Ascending aorta (tissue), 2 donors: ENCODE measurements at regions not wholly inside any gene's neighbourhood (a gene's known extent, or its start where the extent isn't known, plus 50 kb on each side); places are given as distances from the start of the nearest gene placed in this dataset.

Experiments used
- DNase-seq, 2 donors: peaks; one replicate each; pipeline ENCODE4 v3.0.0-alpha.2; 2019; ENCODE audit warnings: low spot score in 2 of 2
- H3K27ac ChIP-seq, 2 donors: fragments of 200-600 bp; sonication (generic); one replicate each; pipeline ENCODE4 v1.5.1; 2016 to 2017; ENCODE audit warnings: mild to moderate bottlenecking in 1 of 2
- H3K27me3 ChIP-seq: fragments of 200-600 bp; sonication (generic); one replicate; pipeline ENCODE4 v1.5.1; 2017
- H3K36me3 ChIP-seq, 2 donors: fragments of 200-600 bp; sonication (generic); one replicate each; pipeline ENCODE4 v1.5.1; 2016
- H3K4me1 ChIP-seq, 2 donors: fragments of 200-600 bp; sonication (generic); one replicate each; pipeline ENCODE4 v1.5.1; 2016 to 2017; ENCODE audit warnings: mild to moderate bottlenecking in 1 of 2
- H3K4me3 ChIP-seq, 2 donors: fragments of 200-600 bp; sonication (generic); one replicate each; pipeline ENCODE4 v1.5.1; 2016 to 2017; ENCODE audit warnings: mild to moderate bottlenecking in 1 of 2
- H3K9me3 ChIP-seq, 2 donors: fragments of 200-600 bp; sonication (generic); one replicate each; pipeline ENCODE4 v1.5.1; 2016
- intact Hi-C: fragments of 100-400 bp; cut with DNase I; formaldehyde crosslinking; loops from one replicate; pipeline ENCODE4 v1.15.1; 2023
- TF ChIP-seq, protein P1 (sequence below), 3 experiments: fragments of 200-600 bp in 2 of 3; fragments of 450-650 bp in 1 of 3; sonication (generic) in 2 of 3; IDR thresholded peaks; one replicate each; pipeline ENCODE4 v1.5.1; 2016 to 2019; ENCODE audit warnings: antibody characterized with exemption in 3 of 3, mild to moderate bottlenecking in 1 of 3, moderate library complexity in 1 of 3

DNA sequence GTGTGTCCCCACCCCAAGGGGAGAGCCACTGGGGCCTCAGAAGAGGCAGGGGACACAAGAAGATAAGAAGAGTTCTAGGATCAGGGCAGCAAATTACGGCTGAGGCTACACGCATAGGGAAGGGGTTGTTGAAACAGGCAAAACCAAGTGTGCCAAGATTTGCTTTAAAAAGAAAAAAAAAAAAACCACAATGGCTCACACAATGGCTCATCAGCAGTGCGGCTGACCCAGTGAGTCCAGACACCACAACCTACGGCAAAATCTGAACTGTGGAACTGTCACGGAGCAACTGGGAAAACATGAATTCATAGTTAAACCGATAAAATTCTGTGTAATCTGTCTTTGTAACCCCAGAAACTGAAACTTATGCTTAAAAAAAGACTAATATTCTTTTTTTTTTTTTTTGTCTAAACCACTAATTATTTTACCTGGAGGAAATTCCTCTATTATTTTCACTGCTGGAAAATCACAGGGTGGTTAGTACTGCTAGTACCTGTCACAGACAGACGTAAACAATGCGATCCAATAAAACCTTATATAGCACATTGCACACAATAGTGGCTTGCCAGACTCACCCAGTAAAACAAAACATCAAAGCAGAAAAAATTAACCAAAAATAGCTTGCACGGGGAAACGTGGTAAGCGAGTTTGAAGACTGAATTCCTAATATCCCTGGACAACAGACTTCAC, 325.4 kb upstream of the TSHZ3 start:
- DNase-seq: no peak
- Histone ChIP-seq H3K36me3 (no peaks in the 10 kb centered on the region), H3K27ac (no peak overlapping the region), H3K9me3 (no peaks in the 10 kb centered on the region), H3K4me3 (no peak overlapping the region), H3K27me3 (no peaks in the 10 kb centered on the region), H3K4me1 (no peaks in the 10 kb centered on the region)
- TF ChIP-seq, protein P1, sequence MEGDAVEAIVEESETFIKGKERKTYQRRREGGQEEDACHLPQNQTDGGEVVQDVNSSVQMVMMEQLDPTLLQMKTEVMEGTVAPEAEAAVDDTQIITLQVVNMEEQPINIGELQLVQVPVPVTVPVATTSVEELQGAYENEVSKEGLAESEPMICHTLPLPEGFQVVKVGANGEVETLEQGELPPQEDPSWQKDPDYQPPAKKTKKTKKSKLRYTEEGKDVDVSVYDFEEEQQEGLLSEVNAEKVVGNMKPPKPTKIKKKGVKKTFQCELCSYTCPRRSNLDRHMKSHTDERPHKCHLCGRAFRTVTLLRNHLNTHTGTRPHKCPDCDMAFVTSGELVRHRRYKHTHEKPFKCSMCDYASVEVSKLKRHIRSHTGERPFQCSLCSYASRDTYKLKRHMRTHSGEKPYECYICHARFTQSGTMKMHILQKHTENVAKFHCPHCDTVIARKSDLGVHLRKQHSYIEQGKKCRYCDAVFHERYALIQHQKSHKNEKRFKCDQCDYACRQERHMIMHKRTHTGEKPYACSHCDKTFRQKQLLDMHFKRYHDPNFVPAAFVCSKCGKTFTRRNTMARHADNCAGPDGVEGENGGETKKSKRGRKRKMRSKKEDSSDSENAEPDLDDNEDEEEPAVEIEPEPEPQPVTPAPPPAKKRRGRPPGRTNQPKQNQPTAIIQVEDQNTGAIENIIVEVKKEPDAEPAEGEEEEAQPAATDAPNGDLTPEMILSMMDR (IDR thresholded peaks at IDR 0.05): no peak
- intact Hi-C loops: no loop called here

DNA sequence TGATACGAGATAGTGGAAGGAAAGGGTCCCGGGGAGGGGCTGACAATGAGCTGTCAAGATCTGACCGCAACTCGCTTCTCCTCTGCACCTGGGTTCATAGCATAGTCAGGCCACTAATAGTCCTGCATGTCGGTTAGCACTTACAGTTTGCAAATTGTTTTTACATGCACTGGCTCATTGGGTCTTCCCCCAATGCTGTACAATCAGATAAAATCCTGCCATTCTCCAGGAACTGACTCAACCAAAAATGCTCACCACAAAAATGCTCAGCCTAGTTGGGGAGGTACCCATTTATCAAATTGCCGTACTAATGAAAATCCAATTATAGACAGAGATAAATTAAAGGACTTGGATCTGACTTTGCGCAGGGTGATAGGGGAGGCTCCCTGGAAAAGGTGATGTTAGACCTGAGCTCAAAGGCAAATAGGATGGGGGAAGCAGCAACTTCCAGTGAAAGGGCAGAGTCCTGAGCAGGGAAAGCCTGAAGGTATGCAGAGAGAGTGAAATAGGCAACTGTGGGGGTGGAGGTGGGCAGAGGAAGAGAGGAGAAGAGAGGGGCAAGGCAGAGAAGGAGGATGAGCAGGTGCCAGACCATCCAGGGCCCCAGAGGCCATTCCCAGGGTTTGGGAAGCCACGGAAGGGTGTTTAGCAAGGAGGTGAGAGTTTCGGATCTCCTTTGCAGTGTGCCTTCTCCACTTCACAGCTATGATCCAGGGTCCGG, 326.1 kb upstream of the TSHZ3 start:
- Histone ChIP-seq H3K4me3 (no peak overlapping the region), H3K4me1 (no peaks in the 10 kb centered on the region), H3K36me3 (no peaks in the 10 kb centered on the region), H3K27me3 (no peaks in the 10 kb centered on the region), H3K27ac (no peak overlapping the region), H3K9me3 (no peaks in the 10 kb centered on the region)
- TF ChIP-seq, protein P1 (IDR thresholded peaks at IDR 0.05): no peak
- intact Hi-C loops: no loop called here
- no peak for DNase-seq

DNA sequence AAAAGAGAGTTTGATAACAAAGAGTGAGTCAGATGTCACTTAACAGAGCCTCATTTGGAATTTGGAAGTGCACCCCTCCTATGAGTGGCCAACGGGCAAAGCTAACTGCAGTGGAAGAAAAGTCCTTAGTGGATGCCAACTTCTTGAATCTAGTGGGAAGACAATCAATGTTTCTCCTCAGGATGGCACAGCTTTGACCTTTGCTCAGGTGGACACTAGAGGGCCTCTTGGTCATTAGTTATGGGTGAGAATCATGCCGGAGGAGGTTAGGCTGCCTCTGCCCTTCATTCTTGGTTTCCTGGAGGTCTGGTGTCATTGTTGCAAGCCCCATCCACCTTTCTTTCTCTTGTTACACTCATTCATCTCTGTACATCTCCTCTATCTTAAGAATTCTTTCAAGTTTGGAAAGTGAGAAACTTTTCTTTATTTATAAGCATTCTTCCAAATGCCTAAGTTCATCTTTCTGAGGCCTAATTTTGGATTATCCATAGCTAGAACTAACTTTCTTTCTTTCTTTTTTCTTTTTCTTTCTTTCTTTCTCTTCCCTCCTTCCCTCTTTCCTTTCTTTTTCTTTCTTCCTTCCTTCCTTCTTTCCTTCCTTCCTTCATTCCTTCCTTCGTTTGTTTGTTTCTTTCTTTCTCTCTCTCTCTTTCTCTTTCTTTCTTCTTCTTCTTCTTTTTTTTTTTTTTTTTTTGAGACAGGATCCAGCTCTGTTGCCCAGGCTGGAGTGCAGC, 327.2 kb upstream of the TSHZ3 start:
- intact Hi-C loops: no loop called here
- Histone ChIP-seq H3K4me1 (no peaks in the 10 kb centered on the region), H3K9me3 (no peaks in the 10 kb centered on the region)

DNA sequence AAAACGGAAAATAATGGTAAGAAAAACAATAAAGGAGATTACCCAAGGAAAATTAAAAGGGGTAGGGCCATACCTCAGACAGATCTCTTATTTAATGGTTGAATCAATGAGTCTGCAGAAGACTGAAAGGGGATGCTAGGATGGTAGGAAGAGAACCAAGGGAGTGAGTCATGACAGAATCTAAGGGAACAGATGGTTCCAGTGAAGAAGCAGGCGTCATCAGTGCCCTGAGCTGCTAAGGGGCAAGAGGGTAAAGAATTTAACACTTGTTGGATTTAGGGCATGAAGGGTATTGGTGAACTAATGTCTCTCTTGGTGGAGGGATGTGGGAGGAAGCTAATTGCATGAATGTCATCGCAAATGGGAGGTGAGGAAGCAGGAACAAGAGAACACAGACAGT, 329.2 kb upstream of the TSHZ3 start:
- DNase-seq: no peak
- Histone ChIP-seq H3K4me1 (no peaks in the 10 kb centered on the region), H3K27me3 (no peaks in the 10 kb centered on the region), H3K9me3 (no peaks in the 10 kb centered on the region), H3K36me3 (no peaks in the 10 kb centered on the region), H3K4me3 (no peak overlapping the region), H3K27ac (no peak overlapping the region)
- intact Hi-C loops: no loop called here
- TF ChIP-seq, protein P1 (IDR thresholded peaks at IDR 0.05): no peak

More for the DNA sequence above, 327.2 kb upstream of the TSHZ3 start:
- Histone ChIP-seq H3K27ac (no peak overlapping the region), H3K4me3 (no peak overlapping the region), H3K27me3 (no peaks in the 10 kb centered on the region), H3K36me3 (no peaks in the 10 kb centered on the region)
- TF ChIP-seq, protein P1 (IDR thresholded peaks at IDR 0.05): no peak
- DNase-seq: no peak

DNA sequence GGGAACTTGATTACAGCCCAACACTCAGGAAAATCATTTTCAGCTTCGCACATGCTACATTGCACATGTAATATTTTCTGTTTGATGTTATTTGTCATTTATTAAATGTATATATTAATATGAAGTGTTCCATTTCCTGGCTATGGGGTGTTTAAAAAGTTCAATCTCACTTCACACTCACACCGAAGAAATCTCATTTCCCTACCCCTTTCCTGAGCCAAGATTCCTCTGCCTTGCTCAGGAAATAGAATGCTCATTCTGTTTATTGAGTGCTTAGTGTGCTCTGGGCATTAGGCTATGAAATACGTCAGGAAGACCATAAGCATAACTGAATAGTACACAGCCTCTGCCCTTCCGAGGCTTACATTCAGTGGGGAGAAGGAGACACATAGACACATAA, 331.9 kb upstream of the TSHZ3 start:
- H3K4me1 ChIP-seq: no peaks in the 10 kb centered on the region
- no peak overlapping the region for H3K4me3 ChIP-seq
- no peaks in the 10 kb centered on the region for H3K27me3 ChIP-seq
- TF ChIP-seq, protein P1 (IDR thresholded peaks at IDR 0.05): no peak
- DNase-seq: no peak
- no peaks in the 10 kb centered on the region for H3K36me3 ChIP-seq
- no peak overlapping the region for H3K27ac ChIP-seq
- H3K9me3 ChIP-seq: no peaks in the 10 kb centered on the region
- intact Hi-C loops: no loop called here
